HEK293T (cell line): ENCODE measurements at regions not wholly inside any gene's neighbourhood (a gene's known extent, or its start where the extent isn't known, plus 50 kb on each side); places are given as distances from the start of the nearest gene placed in this dataset.

ENCODE experiments used
- ARNT ChIP-seq: fragments of 450-650 bp; IDR thresholded peaks from 2 replicates; pipeline ENCODE4 v1.6.1; 2017; ENCODE audit warnings: mild to moderate bottlenecking
- BHLHE40 ChIP-seq: fragments of 450-650 bp; IDR thresholded peaks from 2 replicates; pipeline ENCODE4 v1.6.1; 2016; ENCODE audit warnings: mild to moderate bottlenecking, moderate library complexity, borderline replicate concordance
- ELF4 ChIP-seq: fragments of 450-650 bp; IDR thresholded peaks from 2 replicates; pipeline ENCODE4 v1.6.1; 2017; ENCODE audit warnings: antibody characterized with exemption
- L3MBTL2 ChIP-seq: fragments of 450-650 bp; conservative IDR thresholded peaks from 2 replicates; pipeline ENCODE4 v1.6.1; 2016; ENCODE audit warnings: mild to moderate bottlenecking
- PKNOX1 ChIP-seq: fragments of 450-650 bp; IDR thresholded peaks from 2 replicates; pipeline ENCODE4 v1.6.1; 2016
- SP1 ChIP-seq: fragments of 450-650 bp; IDR thresholded peaks from 2 replicates; pipeline ENCODE4 v1.6.1; 2017
- ZNF384 ChIP-seq: fragments of 450-650 bp; IDR thresholded peaks from 2 replicates; pipeline ENCODE4 v1.6.1; 2016

- TF ChIP-seq PKNOX1 (no peak), L3MBTL2 (no peak), ZNF384 (no peak), BHLHE40 (no peak), ELF4 (no peak), ARNT (no peak), SP1 (no peak)
Observed at GRCh38 chrX:114095789-114096188, 488.1 kb upstream of the HTR2C start.
